Testis (tissue), 2 donors: ENCODE measurements at regions not wholly inside any gene's neighbourhood (a gene's known extent, or its start where the extent isn't known, plus 50 kb on each side); places are given as distances from the start of the nearest gene placed in this dataset.

Source experiments
- CTCF ChIP-seq, 3 experiments: fragments of 450-650 bp in 2 of 3; fragments of 200-600 bp in 1 of 3; sonication (generic) in 1 of 3; IDR thresholded peaks; one replicate each; pipeline ENCODE4 v1.5.1; 2016 to 2019; ENCODE audit warnings: antibody characterized with exemption in 3 of 3, mild to moderate bottlenecking in 2 of 3, moderate library complexity in 1 of 3
- POLR2A ChIP-seq: fragments of 450-650 bp; IDR thresholded peaks from one replicate; pipeline ENCODE4 v1.6.1; 2017; ENCODE audit warnings: antibody characterized with exemption, mild to moderate bottlenecking, moderate library complexity

- TF ChIP-seq CTCF (IDR thresholded peaks at IDR 0.05) (no peak), POLR2A (no peak)
These were observed 75.8 kb upstream of the WWC1 start for GRCh38 chr5:168215646-168216045.
